Calu3 (cell line): ENCODE measurements at regions not wholly inside any gene's neighbourhood (a gene's known extent, or its start where the extent isn't known, plus 50 kb on each side); places are given as distances from the start of the nearest gene placed in this dataset.
A peak's percentile ranks its signal among the peaks of the same experiment; 100 is the strongest.

Experiments used
- BruUV-seq: library from RNA; stranded (reverse); fragments of 400-500 nt; replicated peaks from 2 replicates; lab custom pipeline; 2021; lab: Mats Ljungman, UMichigan
- CTCF ChIA-PET: fragments of 300-600 bp; sonication (Branson Sonifier 250); formaldehyde crosslinking; loops from one replicate; lab custom pipeline; 2022; ENCODE audit warnings: antibody characterized with exemption; lab: Charles Lee
- DNase-seq: peaks from one replicate; pipeline ENCODE4 v3.0.0; 2022
- H3K27ac Mint-ChIP-seq: one replicate; pipeline ENCODE4 v1.8.0; 2022; ENCODE audit warnings: mixed read lengths; ENCODE audit not compliant: unreplicated experiment
- H3K27me3 Mint-ChIP-seq: one replicate; pipeline ENCODE4 v1.8.0; 2022; ENCODE audit warnings: mixed read lengths; ENCODE audit not compliant: unreplicated experiment
- H3K36me3 Mint-ChIP-seq: one replicate; pipeline ENCODE4 v1.8.0; 2022; ENCODE audit warnings: mild to moderate bottlenecking, moderate library complexity, mixed read lengths; ENCODE audit not compliant: insufficient read depth, unreplicated experiment
- H3K4me1 Mint-ChIP-seq: one replicate; pipeline ENCODE4 v1.8.0; 2022; ENCODE audit warnings: mild to moderate bottlenecking, low read depth, mixed read lengths; ENCODE audit not compliant: unreplicated experiment
- H3K4me3 Mint-ChIP-seq: one replicate; pipeline ENCODE4 v1.8.0; 2022; ENCODE audit warnings: mild to moderate bottlenecking, low read depth, moderate library complexity, mixed read lengths; ENCODE audit not compliant: unreplicated experiment
- H3K9me3 Mint-ChIP-seq: one replicate; pipeline ENCODE4 v1.8.0; 2022; ENCODE audit warnings: low read depth, mixed read lengths; ENCODE audit not compliant: unreplicated experiment
- CTCF ChIP-seq: fragments of 200-600 bp; IDR thresholded peaks from one replicate; pipeline ENCODE4 v1.8.0; 2022; ENCODE audit warnings: antibody characterized with exemption; ENCODE audit not compliant: unreplicated experiment
- intact Hi-C: fragments of 100-400 bp; cut with micrococcal nuclease; formaldehyde crosslinking; loops from one replicate; pipeline ENCODE4 v1.10.0; 2022; ENCODE audit not compliant: unreplicated experiment

- no peaks in the 10 kb centered on the region for H3K27me3 Mint-ChIP-seq
- intact Hi-C loops: loop anchor here (2.0 kb wide), 1 partner anchor 220 kb away; no protein-coding TSS in a partner anchor
- peak overlapping the region; percentile 72 for H3K27ac Mint-ChIP-seq
- CTCF ChIA-PET: interaction anchor here (1.4 to 1.8 kb wide), 3 partner anchors 34 to 220 kb away, joined by 3 to 4 read pairs (median 3); no protein-coding TSS in a partner anchor
- TF ChIP-seq CTCF: no peak
- H3K4me3 Mint-ChIP-seq: peak overlapping the region; percentile 27
- DNase-seq: no peak
- no TSS peak for BruUV-seq
- H3K9me3 Mint-ChIP-seq: peaks cover 4% of the 10 kb centered on the region
- peaks cover 7% of the 10 kb centered on the region for H3K36me3 Mint-ChIP-seq
- peaks cover 45% of the 10 kb centered on the region for H3K4me1 Mint-ChIP-seq
Observed at GRCh38 chr5:143624465-143624864, 187.5 kb upstream of the HMHB1 start.

- Mint-ChIP-seq H3K4me1 (peaks cover 7% of the 10 kb centered on the region), H3K36me3 (no peaks in the 10 kb centered on the region), H3K4me3 (no peak overlapping the region), H3K27ac (no peak overlapping the region), H3K9me3 (peaks cover 5% of the 10 kb centered on the region), H3K27me3 (no peaks in the 10 kb centered on the region)
- no TSS peak for BruUV-seq
- intact Hi-C loops: no loop called here
- TF ChIP-seq CTCF: no peak
- no peak for DNase-seq
- CTCF ChIA-PET: interaction anchor here (0.6 kb wide), 1 partner anchor 517 kb away, joined by 5 read pairs; no protein-coding TSS in a partner anchor
Observed at GRCh38 chr5:143619040-143619439, 192.9 kb upstream of the HMHB1 start.

DNA sequence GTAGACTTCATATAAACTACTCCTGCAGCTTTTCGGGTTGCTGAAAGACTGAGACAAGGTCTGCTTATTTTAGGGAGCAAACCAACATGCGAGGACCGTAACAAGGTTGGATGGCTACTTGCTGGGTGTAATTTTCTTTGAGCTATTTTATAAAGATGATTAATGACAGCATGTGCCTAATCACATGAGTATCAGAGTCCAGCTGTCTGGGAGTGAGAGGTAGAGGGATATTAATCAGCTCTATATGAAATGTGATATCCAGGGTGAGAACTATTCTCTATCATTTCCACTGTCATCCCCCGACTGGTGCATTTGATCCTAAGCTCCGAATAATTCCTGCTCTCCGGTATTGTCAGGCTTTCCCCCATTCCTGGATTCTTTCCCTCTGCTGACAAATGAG, 193.8 kb upstream of the HMHB1 start:
- Mint-ChIP-seq H3K27me3 (no peaks in the 10 kb centered on the region), H3K4me3 (no peak overlapping the region), H3K9me3 (peaks cover 6% of the 10 kb centered on the region), H3K4me1 (no peaks in the 10 kb centered on the region), H3K36me3 (no peaks in the 10 kb centered on the region), H3K27ac (no peak overlapping the region)
- intact Hi-C loops: no loop called here
- CTCF ChIA-PET: interaction anchor here (0.6 kb wide), 2 partner anchors 42 to 518 kb away, joined by 4 to 5 read pairs; no protein-coding TSS in a partner anchor
- BruUV-seq: no TSS peak
- no peak for DNase-seq
- TF ChIP-seq CTCF: no peak

DNA sequence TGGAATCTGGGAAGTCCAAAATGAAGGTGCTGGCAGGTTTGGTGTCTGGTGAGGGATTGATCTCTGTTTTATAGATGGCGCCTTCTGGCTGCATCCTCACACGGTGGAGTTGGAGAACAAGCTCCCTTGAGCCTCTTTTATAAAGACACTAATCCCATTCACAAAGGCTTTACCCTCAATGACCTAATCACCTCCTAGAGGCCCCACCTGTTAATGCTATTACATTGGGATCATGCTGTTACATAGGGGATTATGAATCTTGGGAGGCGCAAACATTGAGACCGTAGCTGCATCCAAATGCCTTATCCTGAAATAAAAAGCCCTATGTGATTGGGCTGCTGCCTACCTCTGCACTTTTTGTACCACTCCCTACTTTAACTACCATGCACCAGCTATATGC, 197.1 kb upstream of the HMHB1 start:
- no TSS peak for BruUV-seq
- TF ChIP-seq CTCF: no peak
- no peak overlapping the region for H3K4me3 Mint-ChIP-seq
- H3K27ac Mint-ChIP-seq: no peak overlapping the region
- intact Hi-C loops: no loop called here
- no peaks in the 10 kb centered on the region for H3K4me1 Mint-ChIP-seq
- no peaks in the 10 kb centered on the region for H3K27me3 Mint-ChIP-seq
- H3K36me3 Mint-ChIP-seq: no peaks in the 10 kb centered on the region
- peaks cover 6% of the 10 kb centered on the region for H3K9me3 Mint-ChIP-seq
- no peak for DNase-seq
- CTCF ChIA-PET: interaction anchor here (0.7 kb wide), 1 partner anchor 1602 kb away, joined by 4 read pairs; no protein-coding TSS in a partner anchor
